GDM1 (cell line): ENCODE measurements at regions not wholly inside any gene's neighbourhood (a gene's known extent, or its start where the extent isn't known, plus 50 kb on each side); places are given as distances from the start of the nearest gene placed in this dataset.
"Not testable (repeated sequence)": the region's sequence is repeated elsewhere in the genome, so short reads cannot be mapped to it uniquely, and the experiment has no call there.

ENCODE experiments used
- DNase-seq: peaks from one replicate; lab custom pipeline; 2025; lab: John Stamatoyannopoulos, UW

- DNase-seq: no peak
Measured at GRCh38 chr10:109280837-109281236, 642.5 kb downstream of the XPNPEP1 start.

GRCh38 chr10:109277456-109277855, 645.9 kb downstream of the XPNPEP1 start:
- DNase-seq: no peak

- no peak for DNase-seq
Measured at GRCh38 chr10:109275960-109276359, 647.4 kb downstream of the XPNPEP1 start.

- no peak for DNase-seq
Measured at GRCh38 chr10:109274681-109275080, 648.6 kb downstream of the XPNPEP1 start.

GRCh38 chr10:109270173-109270572, 653.1 kb downstream of the XPNPEP1 start:
- DNase-seq: no peak

- DNase-seq: no peak
Measured at GRCh38 chr10:109264004-109264403, 659.3 kb downstream of the XPNPEP1 start.

GRCh38 chr10:109261231-109261630, 662.1 kb downstream of the XPNPEP1 start:
- DNase-seq: no peak

- no peak for DNase-seq
Measured at GRCh38 chr10:109259293-109259692, 664.0 kb downstream of the XPNPEP1 start.

- no peak for DNase-seq
Measured at GRCh38 chr10:109253306-109253705, 670.0 kb downstream of the XPNPEP1 start.

- DNase-seq: no peak
Measured at GRCh38 chr10:109250152-109250551, 673.2 kb downstream of the XPNPEP1 start.

- no peak for DNase-seq
Measured at GRCh38 chr10:109247814-109248213, 675.5 kb downstream of the XPNPEP1 start.

GRCh38 chr10:109245821-109246220, 677.5 kb downstream of the XPNPEP1 start:
- DNase-seq: no peak

- no peak for DNase-seq
Measured at GRCh38 chr10:109239371-109239770, 683.9 kb downstream of the XPNPEP1 start.

- DNase-seq: no peak
Measured at GRCh38 chr10:109237682-109238081, 685.6 kb downstream of the XPNPEP1 start.

- DNase-seq: no peak
Measured at GRCh38 chr10:109237050-109237449, 686.3 kb downstream of the XPNPEP1 start.

- DNase-seq: not testable (repeated sequence)
Measured at GRCh38 chr10:109223533-109223932, 699.8 kb downstream of the XPNPEP1 start.

- DNase-seq: no peak
Measured at GRCh38 chr10:109219935-109220605, 703.2 kb downstream of the XPNPEP1 start.

- DNase-seq: no peak
Measured at GRCh38 chr10:109218207-109218606, 705.1 kb downstream of the XPNPEP1 start.

GRCh38 chr10:109215291-109216075, 707.8 kb downstream of the XPNPEP1 start:
- DNase-seq: no peak

GRCh38 chr10:109214891-109215290, 708.4 kb downstream of the XPNPEP1 start:
- not testable (repeated sequence) for DNase-seq

- no peak for DNase-seq
Measured at GRCh38 chr10:109207361-109207760, 716.0 kb downstream of the XPNPEP1 start.

- DNase-seq: no peak
Measured at GRCh38 chr10:109205929-109206585, 717.3 kb downstream of the XPNPEP1 start.
